Activated naive CD8-positive, alpha-beta T cell treated with anti-CD3 and anti-CD28 coated beads for 36 hours (primary cell): ENCODE measurements at regions not wholly inside any gene's neighbourhood (a gene's known extent, or its start where the extent isn't known, plus 50 kb on each side); places are given as distances from the start of the nearest gene placed in this dataset.
A peak's percentile ranks its signal among the peaks of the same experiment; 100 is the strongest.

Experiments
- DNase-seq: peaks from one replicate; pipeline ENCODE4 v3.0.0; 2021
- H3K27ac Mint-ChIP-seq: one replicate; pipeline ENCODE4 v1.8.0; 2022; ENCODE audit warnings: mild to moderate bottlenecking, moderate library complexity, mixed read lengths
- H3K27me3 Mint-ChIP-seq: one replicate; pipeline ENCODE4 v1.8.0; 2022; ENCODE audit warnings: mild to moderate bottlenecking, mixed read lengths
- H3K36me3 Mint-ChIP-seq: one replicate; pipeline ENCODE4 v1.8.0; 2021; ENCODE audit warnings: mild to moderate bottlenecking, mixed read lengths
- H3K4me1 Mint-ChIP-seq: one replicate; pipeline ENCODE4 v1.8.0; 2021; ENCODE audit warnings: mixed read lengths
- H3K4me3 Mint-ChIP-seq: one replicate; pipeline ENCODE4 v1.8.0; 2022; ENCODE audit warnings: mild to moderate bottlenecking, moderate library complexity, mixed read lengths
- H3K9me3 Mint-ChIP-seq: one replicate; pipeline ENCODE4 v1.8.0; 2022; ENCODE audit warnings: mixed read lengths

DNA sequence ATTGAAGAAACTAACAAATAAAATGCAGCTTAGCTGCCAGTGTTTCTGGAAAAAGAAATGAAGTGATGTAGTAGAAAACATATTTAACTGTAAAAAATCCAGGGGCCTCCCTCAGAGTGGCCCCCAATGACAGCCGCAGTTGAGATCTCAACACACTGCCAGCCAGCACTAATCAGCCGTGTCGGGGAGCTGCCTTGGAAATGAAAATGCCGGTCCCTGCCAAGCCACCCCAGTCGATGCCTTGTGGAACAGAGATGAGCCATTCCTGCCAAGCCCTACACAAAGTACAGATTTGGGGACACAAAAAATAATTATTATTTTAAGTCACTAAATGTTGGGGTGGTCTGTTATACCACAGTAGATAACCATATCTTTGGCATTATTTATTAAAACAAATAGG is 1342.4 kb downstream of the EFNB2 start:
- no peak overlapping the region for H3K4me3 Mint-ChIP-seq
- no peak for DNase-seq
- no peaks in the 10 kb centered on the region for H3K27me3 Mint-ChIP-seq
- no peaks in the 10 kb centered on the region for H3K4me1 Mint-ChIP-seq
- no peaks in the 10 kb centered on the region for H3K9me3 Mint-ChIP-seq
- H3K27ac Mint-ChIP-seq = no peak overlapping the region
- no peaks in the 10 kb centered on the region for H3K36me3 Mint-ChIP-seq

DNA sequence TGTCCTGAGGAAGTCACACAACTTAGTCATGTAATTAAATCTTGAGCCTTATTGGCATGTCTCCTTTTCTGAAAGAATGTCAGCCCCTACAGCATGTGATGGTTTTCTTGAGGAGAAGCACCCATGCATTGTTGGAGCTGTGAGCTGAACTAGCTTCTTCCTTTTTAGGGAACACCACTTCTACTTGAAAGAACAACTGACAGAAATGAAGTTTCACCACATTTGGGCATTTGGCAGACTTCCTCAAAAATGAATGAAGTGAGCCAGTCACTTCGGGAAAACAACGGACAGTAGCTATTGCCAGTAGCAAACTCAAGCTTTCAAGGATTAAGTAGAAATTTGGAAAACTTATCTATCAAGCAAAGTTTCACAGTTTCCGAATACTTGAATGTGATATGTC is 1351.3 kb downstream of the EFNB2 start:
- no peaks in the 10 kb centered on the region for H3K9me3 Mint-ChIP-seq
- H3K36me3 Mint-ChIP-seq = no peaks in the 10 kb centered on the region
- no peak overlapping the region for H3K27ac Mint-ChIP-seq
- no peaks in the 10 kb centered on the region for H3K27me3 Mint-ChIP-seq
- no peak overlapping the region for H3K4me3 Mint-ChIP-seq
- no peaks in the 10 kb centered on the region for H3K4me1 Mint-ChIP-seq
- no peak for DNase-seq

DNA sequence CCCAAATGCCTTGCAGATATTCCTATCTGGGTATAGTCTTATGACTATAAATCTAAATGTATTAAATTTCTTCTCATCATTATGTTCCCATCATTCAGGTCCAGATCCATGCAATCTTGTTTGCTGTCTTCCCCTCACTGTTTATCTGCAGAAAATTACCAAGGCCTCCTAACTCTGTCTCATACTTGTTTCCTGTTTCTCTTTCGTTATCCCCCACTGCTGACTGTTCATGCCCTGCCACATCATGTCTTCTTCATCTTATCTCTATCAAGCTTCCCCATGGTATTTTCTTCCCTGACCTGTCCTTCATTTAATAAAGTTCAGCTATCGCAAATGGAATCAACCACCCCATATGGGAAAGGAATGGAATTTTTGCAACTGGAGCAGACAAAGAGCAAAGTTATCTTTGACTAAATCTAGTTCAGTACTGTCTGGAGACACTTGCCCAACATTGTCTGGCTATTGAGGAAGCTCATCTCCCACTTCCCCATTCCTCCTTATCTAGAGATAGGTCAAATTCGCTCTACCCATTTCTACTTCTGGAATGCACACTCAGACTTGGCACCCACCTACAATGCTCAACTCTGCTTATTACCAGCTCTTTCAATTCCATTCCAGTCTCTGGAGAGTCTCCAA is 1358.1 kb downstream of the EFNB2 start:
- H3K27ac Mint-ChIP-seq = no peak overlapping the region
- H3K9me3 Mint-ChIP-seq = no peaks in the 10 kb centered on the region
- H3K27me3 Mint-ChIP-seq = no peaks in the 10 kb centered on the region
- H3K4me3 Mint-ChIP-seq = no peak overlapping the region
- no peak for DNase-seq
- peaks cover 2% of the 10 kb centered on the region for H3K4me1 Mint-ChIP-seq
- H3K36me3 Mint-ChIP-seq = no peaks in the 10 kb centered on the region

DNA sequence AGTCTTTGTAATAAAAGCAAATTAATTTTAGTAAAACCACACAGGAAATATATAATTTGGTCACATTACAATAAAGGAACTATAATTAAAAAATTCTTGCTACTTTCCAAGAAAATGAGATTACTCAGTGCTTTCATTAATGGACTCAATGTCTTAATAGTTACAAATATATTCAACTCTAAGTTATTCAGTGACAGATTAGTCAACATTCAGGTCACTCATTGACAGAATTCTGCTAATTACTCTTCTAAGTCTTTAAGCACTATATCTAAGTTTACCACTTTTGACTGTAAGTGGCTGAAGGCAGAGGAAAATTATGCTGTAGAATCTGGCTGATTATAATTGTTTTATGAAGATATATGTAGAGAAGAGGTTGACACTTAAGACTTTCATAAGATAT is 1365.0 kb downstream of the EFNB2 start:
- H3K27me3 Mint-ChIP-seq = no peaks in the 10 kb centered on the region
- H3K9me3 Mint-ChIP-seq = no peaks in the 10 kb centered on the region
- no peak overlapping the region for H3K4me3 Mint-ChIP-seq
- no peak overlapping the region for H3K27ac Mint-ChIP-seq
- H3K36me3 Mint-ChIP-seq = no peaks in the 10 kb centered on the region
- no peaks in the 10 kb centered on the region for H3K4me1 Mint-ChIP-seq
- no peak for DNase-seq

DNA sequence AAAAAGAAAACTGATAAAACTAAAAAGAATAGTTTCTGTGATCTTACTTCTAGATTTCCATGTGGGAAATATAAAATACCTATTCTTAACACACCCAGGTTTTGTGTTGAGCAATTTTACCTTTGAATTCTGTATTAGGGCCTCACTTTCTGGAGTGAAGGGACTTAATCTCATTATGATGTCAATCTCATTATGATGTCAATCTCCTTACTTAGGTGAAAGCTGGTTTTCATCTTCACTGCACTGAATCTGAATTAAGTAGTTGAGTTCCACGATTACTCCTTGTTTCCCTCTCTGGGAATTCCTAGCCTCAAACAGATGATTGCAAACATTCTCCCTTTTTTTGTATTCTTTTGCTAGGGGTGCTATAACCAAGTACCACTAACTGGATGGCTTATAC is 1367.2 kb downstream of the EFNB2 start:
- Mint-ChIP-seq H3K27me3 (no peaks in the 10 kb centered on the region), H3K27ac (no peak overlapping the region), H3K36me3 (no peaks in the 10 kb centered on the region), H3K9me3 (no peaks in the 10 kb centered on the region), H3K4me3 (no peak overlapping the region), H3K4me1 (no peaks in the 10 kb centered on the region)
- DNase-seq = no peak

DNA sequence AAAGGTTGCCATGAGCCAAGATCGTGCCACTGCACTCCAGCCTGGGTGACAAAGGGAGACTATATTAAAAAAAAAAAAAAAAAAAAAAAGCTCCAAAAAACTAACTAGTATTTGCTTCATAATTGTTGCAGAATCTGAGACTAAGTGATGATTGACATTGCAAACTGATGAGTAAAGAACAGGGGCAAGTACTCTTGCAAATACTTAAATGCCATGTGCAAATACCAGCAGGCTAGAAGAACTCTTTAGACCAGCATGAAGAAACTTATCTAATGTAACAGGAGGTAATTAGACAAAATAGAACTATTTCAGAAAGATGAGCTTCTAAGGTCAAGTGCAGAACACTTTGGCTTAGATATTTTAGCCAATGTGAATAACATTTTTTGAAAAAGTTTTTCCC is 1368.1 kb downstream of the EFNB2 start:
- H3K27ac Mint-ChIP-seq = no peak overlapping the region
- H3K27me3 Mint-ChIP-seq = no peaks in the 10 kb centered on the region
- no peaks in the 10 kb centered on the region for H3K36me3 Mint-ChIP-seq
- no peak for DNase-seq
- H3K4me3 Mint-ChIP-seq = no peak overlapping the region
- H3K4me1 Mint-ChIP-seq = no peaks in the 10 kb centered on the region
- H3K9me3 Mint-ChIP-seq = no peaks in the 10 kb centered on the region

DNA sequence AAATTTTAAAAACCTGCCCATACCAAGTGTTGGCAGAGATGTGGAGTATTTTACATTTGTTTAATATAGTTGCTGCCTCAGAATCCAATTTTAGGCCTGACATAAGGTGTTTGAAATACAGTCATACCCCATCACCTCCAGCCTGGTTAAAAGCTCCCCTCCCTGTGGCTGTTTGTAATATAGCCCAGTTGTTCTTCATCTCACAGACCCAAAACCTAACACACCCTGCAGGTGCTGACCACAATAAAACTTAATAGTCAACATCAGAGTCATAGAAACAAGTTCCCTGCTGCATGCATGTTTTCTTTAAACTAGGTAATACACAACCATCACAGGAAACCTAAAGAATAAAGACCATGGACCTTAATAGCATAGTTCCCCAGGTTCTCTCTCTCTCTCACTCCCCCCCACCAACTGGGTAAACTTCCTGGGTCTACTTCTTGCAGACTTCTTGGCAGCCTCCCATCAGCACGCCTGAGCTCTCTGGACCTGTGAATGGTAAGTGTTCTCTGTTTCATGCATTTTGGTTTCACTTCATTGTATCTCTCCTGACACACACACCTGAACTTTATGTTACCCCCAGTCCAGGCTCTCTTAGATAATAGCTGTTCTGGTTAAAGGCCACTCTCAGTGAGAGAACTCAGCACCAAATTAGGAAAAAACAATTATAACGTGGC is 1369.9 kb downstream of the EFNB2 start:
- no peak overlapping the region for H3K27ac Mint-ChIP-seq
- H3K4me3 Mint-ChIP-seq = no peak overlapping the region
- no peaks in the 10 kb centered on the region for H3K36me3 Mint-ChIP-seq
- no peak for DNase-seq
- H3K9me3 Mint-ChIP-seq = no peaks in the 10 kb centered on the region
- no peaks in the 10 kb centered on the region for H3K4me1 Mint-ChIP-seq
- peaks cover 4% of the 10 kb centered on the region for H3K27me3 Mint-ChIP-seq

DNA sequence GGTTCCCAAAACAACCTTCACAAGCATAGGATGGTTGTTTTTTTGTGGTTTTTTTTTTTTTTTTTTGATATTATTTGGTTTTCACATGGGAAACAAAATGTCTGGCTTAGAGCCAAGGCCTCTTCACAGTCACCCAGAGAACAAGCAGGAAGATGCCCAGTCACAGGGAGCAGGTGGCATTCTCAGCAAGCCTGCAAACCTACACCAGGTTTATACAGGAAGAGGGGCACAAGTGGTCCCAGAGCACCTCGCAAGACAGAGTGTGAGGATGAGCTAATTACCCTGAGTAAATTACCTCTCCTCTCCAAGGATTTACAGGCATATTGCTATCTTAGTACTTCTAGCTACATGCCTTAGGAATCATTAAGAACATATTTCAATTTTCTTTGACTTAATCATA is 1375.6 kb downstream of the EFNB2 start:
- no peaks in the 10 kb centered on the region for H3K36me3 Mint-ChIP-seq
- no peak overlapping the region for H3K27ac Mint-ChIP-seq
- no peaks in the 10 kb centered on the region for H3K9me3 Mint-ChIP-seq
- no peak overlapping the region for H3K4me3 Mint-ChIP-seq
- H3K27me3 Mint-ChIP-seq = peaks cover 8% of the 10 kb centered on the region
- no peak for DNase-seq
- H3K4me1 Mint-ChIP-seq = no peaks in the 10 kb centered on the region

DNA sequence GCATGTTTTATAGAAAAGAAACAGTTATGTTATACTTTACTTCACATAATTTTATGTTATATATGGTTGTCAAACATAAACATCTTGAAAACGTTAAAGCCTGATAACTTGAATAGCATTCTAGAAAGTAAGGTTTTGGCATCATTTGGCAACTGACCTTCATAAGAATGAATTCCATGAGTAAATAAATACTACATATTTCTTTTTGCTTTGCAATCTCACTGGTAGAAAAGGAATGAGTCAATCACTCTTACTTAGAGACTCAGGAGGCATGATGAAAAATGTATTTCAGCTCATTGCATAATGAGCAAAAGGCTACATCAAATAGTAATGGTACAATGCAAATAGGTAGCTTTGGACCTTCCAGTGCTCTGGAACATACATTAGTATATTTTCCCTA is 1381.9 kb downstream of the EFNB2 start:
- H3K27me3 Mint-ChIP-seq = peaks cover 3% of the 10 kb centered on the region
- no peak overlapping the region for H3K27ac Mint-ChIP-seq
- no peaks in the 10 kb centered on the region for H3K4me1 Mint-ChIP-seq
- no peak for DNase-seq
- no peak overlapping the region for H3K4me3 Mint-ChIP-seq
- no peaks in the 10 kb centered on the region for H3K36me3 Mint-ChIP-seq
- no peaks in the 10 kb centered on the region for H3K9me3 Mint-ChIP-seq

DNA sequence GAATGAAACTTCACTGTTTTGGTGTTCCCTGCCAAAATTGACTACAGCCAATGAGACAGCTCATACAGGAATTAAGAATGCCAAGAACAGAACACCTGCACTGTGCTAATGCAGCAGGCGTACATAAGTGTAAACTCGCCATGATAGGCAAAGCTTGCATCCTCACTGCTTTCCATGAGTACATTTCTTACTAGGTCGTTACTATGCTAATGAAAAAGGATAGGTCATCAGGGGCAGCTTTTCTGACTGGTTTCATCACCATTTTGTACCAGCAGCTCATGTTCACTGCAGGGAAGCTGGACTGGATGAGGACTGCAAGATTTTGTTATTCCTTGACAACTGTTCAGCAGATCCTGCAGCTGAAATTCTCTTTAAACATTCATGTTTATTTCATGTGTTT is 1383.8 kb downstream of the EFNB2 start:
- H3K27me3 Mint-ChIP-seq = peaks cover 3% of the 10 kb centered on the region
- no peak for DNase-seq
- no peaks in the 10 kb centered on the region for H3K36me3 Mint-ChIP-seq
- H3K4me1 Mint-ChIP-seq = no peaks in the 10 kb centered on the region
- no peak overlapping the region for H3K27ac Mint-ChIP-seq
- H3K4me3 Mint-ChIP-seq = no peak overlapping the region
- H3K9me3 Mint-ChIP-seq = no peaks in the 10 kb centered on the region

DNA sequence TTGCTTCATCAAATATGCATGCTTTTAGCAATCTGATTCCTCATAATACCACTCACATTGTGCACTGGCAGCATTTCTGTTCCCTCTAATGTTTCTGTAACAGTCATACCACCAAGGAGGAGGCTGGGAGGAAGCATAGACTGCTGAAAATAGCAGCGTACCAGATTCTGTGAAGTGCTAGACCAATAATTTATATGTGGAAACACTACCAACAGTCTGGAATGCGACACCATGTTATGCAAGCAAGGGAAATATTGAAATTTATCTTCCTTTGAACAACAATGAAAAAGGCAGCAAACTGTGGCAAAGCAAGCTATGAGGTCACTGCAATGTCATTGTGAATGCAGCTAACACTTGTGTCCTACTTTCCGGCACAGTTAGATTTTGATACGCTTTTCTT is 1388.0 kb downstream of the EFNB2 start:
- Mint-ChIP-seq H3K4me3 (no peak overlapping the region), H3K4me1 (no peaks in the 10 kb centered on the region), H3K36me3 (no peaks in the 10 kb centered on the region), H3K9me3 (no peaks in the 10 kb centered on the region), H3K27me3 (no peaks in the 10 kb centered on the region), H3K27ac (no peak overlapping the region)
- DNase-seq = no peak

DNA sequence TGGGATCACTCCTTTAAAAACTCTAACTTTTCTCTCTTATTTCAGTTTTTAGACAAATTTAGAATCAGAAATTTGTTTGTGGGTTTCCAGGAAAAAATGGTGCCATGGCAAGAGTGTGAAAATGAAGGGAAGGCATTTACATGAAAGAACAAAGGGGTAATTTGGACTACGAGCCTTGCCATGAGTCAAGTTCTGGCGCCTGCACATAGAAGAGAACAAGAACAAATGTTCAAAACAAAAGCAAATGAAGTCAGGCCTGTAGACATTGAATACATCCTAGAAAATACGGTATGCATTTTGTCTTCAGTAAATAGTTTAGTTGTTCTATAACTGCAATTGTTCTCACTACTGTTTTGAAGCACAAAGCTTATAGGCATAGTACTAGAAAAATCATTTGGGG is 1390.5 kb downstream of the EFNB2 start:
- Mint-ChIP-seq H3K27ac (no peak overlapping the region), H3K9me3 (no peaks in the 10 kb centered on the region), H3K36me3 (no peaks in the 10 kb centered on the region), H3K27me3 (no peaks in the 10 kb centered on the region), H3K4me1 (peaks cover 7% of the 10 kb centered on the region), H3K4me3 (no peak overlapping the region)
- DNase-seq = no peak

DNA sequence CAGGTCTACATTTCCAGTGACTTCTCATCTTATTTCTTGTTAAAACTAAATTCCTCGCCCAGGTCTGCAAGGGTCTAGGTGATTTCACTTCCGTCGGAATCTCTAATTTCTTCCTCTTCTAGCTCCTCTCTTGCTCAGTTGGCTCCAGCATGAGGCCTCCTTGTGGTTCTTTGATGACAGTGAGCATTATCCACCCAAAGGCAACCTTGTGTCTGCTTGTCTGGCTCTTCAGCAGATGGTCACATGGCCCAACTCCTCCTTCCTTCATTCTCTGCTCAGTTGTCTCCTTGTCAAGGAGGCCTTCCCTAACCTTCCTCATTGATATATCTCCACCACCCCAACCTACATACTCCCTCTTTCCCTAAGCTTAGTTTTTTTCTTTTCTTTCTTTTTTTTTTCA is 1391.4 kb downstream of the EFNB2 start:
- Mint-ChIP-seq H3K4me3 (no peak overlapping the region), H3K27me3 (no peaks in the 10 kb centered on the region), H3K4me1 (peaks cover 14% of the 10 kb centered on the region), H3K9me3 (no peaks in the 10 kb centered on the region), H3K36me3 (no peaks in the 10 kb centered on the region), H3K27ac (no peak overlapping the region)
- DNase-seq = no peak

DNA sequence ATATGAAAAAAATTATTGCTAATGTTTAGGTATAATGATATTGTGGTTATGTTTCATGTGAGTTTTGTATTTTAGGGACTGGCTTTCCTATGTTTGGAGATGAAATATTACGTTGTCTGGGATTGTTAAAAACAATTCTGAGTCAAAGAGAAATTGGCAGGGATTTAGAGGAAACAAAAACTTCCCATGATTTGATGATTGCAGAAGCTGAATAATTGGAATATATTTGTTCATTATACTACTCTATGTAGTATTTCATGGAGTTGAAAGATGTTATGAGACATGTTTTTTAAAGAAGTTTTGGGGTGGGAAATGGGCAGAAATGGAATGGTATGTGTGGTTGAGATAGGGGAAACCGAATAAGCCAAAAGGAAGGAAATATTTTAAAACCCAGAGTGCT is 1392.9 kb downstream of the EFNB2 start:
- no peaks in the 10 kb centered on the region for H3K36me3 Mint-ChIP-seq
- H3K4me1 Mint-ChIP-seq = peaks cover 17% of the 10 kb centered on the region
- DNase-seq = no peak
- no peak overlapping the region for H3K4me3 Mint-ChIP-seq
- H3K27ac Mint-ChIP-seq = no peak overlapping the region
- no peaks in the 10 kb centered on the region for H3K27me3 Mint-ChIP-seq
- H3K9me3 Mint-ChIP-seq = no peaks in the 10 kb centered on the region

DNA sequence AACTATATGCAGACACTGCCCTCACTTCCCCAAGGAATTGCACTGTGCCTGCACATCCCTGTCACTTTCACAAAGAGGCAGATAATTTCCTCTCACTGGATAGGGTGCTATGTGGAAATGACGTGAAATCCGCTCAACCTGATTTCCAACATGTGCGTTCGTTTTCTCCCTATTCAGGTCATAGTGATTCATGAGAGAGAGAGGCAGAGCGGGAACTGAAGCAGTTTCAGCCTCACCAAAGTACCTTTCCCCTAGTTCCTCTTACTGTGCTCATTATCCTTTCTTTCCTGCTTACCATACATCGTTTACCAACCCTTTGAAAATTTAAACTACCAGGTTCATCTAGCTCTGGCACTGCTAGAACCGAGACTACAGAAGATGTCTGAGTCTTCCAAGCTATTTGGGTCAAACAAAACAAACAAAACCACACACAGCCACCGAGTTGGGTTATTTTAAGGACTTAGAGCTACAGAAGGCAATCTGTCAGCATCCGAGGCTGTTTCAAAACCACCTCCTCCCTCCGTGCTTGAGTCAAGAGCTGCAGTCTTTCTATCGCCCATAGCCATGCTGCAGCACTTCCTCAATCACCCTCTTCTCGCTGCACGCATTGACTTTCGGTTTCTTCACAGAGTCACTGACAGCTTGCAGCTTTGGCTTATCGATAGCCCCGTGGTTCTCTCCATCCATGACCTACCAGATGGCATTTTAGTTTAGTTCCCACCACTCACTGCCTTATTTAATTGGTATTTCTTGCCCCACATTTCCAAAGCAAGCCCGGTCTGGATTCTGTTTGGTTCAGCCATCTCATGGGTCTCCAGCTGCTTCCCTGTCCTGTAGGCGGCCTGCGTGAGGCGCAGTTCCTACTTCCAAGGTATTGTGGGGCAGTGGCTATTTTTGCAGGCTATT is 1395.8 kb downstream of the EFNB2 start:
- H3K4me1 Mint-ChIP-seq = peaks cover 17% of the 10 kb centered on the region
- H3K27ac Mint-ChIP-seq = peak overlapping the region; percentile 97
- peak; percentile 60 for DNase-seq
- H3K9me3 Mint-ChIP-seq = no peaks in the 10 kb centered on the region
- no peaks in the 10 kb centered on the region for H3K27me3 Mint-ChIP-seq
- no peaks in the 10 kb centered on the region for H3K36me3 Mint-ChIP-seq
- H3K4me3 Mint-ChIP-seq = peak overlapping the region; percentile 86

DNA sequence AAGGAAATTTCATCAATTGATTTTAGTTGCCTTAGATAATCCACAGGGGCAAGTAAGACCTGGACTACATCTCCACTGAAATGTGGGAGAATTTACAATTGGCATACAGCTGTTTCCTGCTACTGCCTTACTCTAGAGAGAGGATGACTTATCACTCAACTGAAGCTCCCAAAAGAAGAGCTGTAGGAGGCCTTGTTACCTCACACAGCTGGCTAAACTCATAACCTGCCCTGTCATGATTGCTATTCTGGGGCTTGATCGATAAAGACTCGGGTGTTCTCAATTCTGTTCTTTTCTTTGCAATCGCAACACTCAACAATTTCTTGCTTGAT is 1396.4 kb downstream of the EFNB2 start:
- DNase-seq = no peak
- peaks cover 1% of the 10 kb centered on the region for H3K9me3 Mint-ChIP-seq
- H3K36me3 Mint-ChIP-seq = no peaks in the 10 kb centered on the region
- peak overlapping the region; percentile 97 for H3K27ac Mint-ChIP-seq
- no peaks in the 10 kb centered on the region for H3K27me3 Mint-ChIP-seq
- peak overlapping the region; percentile 86 for H3K4me3 Mint-ChIP-seq
- H3K4me1 Mint-ChIP-seq = peaks cover 17% of the 10 kb centered on the region
